Mesodermal cell (in vitro differentiated cells): ENCODE measurements at regions not wholly inside any gene's neighbourhood (a gene's known extent, or its start where the extent isn't known, plus 50 kb on each side); places are given as distances from the start of the nearest gene placed in this dataset.

ENCODE experiments used
- H3K27ac ChIP-seq: 2 replicates; pipeline ENCODE4 v1.7.0; 2013; ENCODE audit warnings: mild to moderate bottlenecking, low read depth, low read length, moderate library complexity; ENCODE audit not compliant: severe bottlenecking
- H3K36me3 ChIP-seq: 2 replicates; pipeline ENCODE4 v1.7.1; 2013; ENCODE audit warnings: mild to moderate bottlenecking, low read length, moderate library complexity; ENCODE audit not compliant: control insufficient read depth, insufficient read depth
- H3K4me1 ChIP-seq: one replicate; pipeline ENCODE4 v1.7.1; 2013; ENCODE audit warnings: mild to moderate bottlenecking, low read length; ENCODE audit not compliant: insufficient read depth, control insufficient read depth, poor library complexity, severe bottlenecking
- H3K4me3 ChIP-seq: 2 replicates; pipeline ENCODE4 v1.7.0; 2013; ENCODE audit warnings: low read length, control low read depth, mild to moderate bottlenecking; ENCODE audit not compliant: insufficient read depth, poor library complexity, severe bottlenecking; ENCODE audit errors: extremely low read depth
- H3K9me3 ChIP-seq: 2 replicates; pipeline ENCODE4 v1.7.1; 2013; ENCODE audit warnings: mild to moderate bottlenecking, low read length, moderate library complexity; ENCODE audit not compliant: control insufficient read depth
- WGBS, 2 experiments: methylation state at CpG; one replicate each; pipeline ENCODE4 v1.1.5; 2013; ENCODE audit warnings: missing lambda C conversion rate in 2 of 2; ENCODE audit not compliant: insufficient coverage in 2 of 2; 5-methylcytosine and 5-hydroxymethylcytosine counted together

GRCh38 chr2:145283131-145283530 is 763.2 kb upstream of the ZEB2 start:
- no peaks in the 10 kb centered on the region for H3K9me3 ChIP-seq
- WGBS, 2 experiments = 80 to 100% methylated on average over 1 of the region's 1 CpG
- H3K4me3 ChIP-seq = no peak overlapping the region
- H3K36me3 ChIP-seq = no peaks in the 10 kb centered on the region
- H3K27ac ChIP-seq = no peak overlapping the region
- H3K4me1 ChIP-seq = no peaks in the 10 kb centered on the region

- Histone ChIP-seq H3K9me3 (peaks cover 3% of the 10 kb centered on the region), H3K27ac (no peak overlapping the region), H3K4me1 (no peaks in the 10 kb centered on the region), H3K4me3 (no peak overlapping the region), H3K36me3 (no peaks in the 10 kb centered on the region)
These were observed 758.0 kb upstream of the ZEB2 start for GRCh38 chr2:145277922-145278321.

GRCh38 chr2:145273840-145274239 is 753.9 kb upstream of the ZEB2 start:
- Histone ChIP-seq H3K27ac (no peak overlapping the region), H3K4me3 (no peak overlapping the region), H3K9me3 (peaks cover 3% of the 10 kb centered on the region), H3K4me1 (no peaks in the 10 kb centered on the region), H3K36me3 (no peaks in the 10 kb centered on the region)
- 100% methylated on average over 1 of the region's 1 CpG; no CpG with 5 or more reads in 1 of the 2 experiments for WGBS, 2 experiments

GRCh38 chr2:145268931-145269330 is 749.0 kb upstream of the ZEB2 start:
- H3K4me1 ChIP-seq = no peaks in the 10 kb centered on the region
- 80 to 95% methylated on average over 2 to 3 of the region's 3 CpGs for WGBS, 2 experiments

GRCh38 chr2:145267451-145267850 is 747.5 kb upstream of the ZEB2 start:
- Histone ChIP-seq H3K36me3 (no peaks in the 10 kb centered on the region), H3K9me3 (no peaks in the 10 kb centered on the region), H3K4me3 (no peak overlapping the region), H3K27ac (no peak overlapping the region), H3K4me1 (no peaks in the 10 kb centered on the region)

More at GRCh38 chr2:145268931-145269330, 749.0 kb upstream of the ZEB2 start:
- no peak overlapping the region for H3K4me3 ChIP-seq
- peaks cover 3% of the 10 kb centered on the region for H3K9me3 ChIP-seq
- no peak overlapping the region for H3K27ac ChIP-seq
- no peaks in the 10 kb centered on the region for H3K36me3 ChIP-seq

GRCh38 chr2:145265244-145265643 is 745.3 kb upstream of the ZEB2 start:
- H3K27ac ChIP-seq = no peak overlapping the region
- H3K9me3 ChIP-seq = no peaks in the 10 kb centered on the region
- H3K36me3 ChIP-seq = no peaks in the 10 kb centered on the region
- no peaks in the 10 kb centered on the region for H3K4me1 ChIP-seq
- 92 to 100% methylated on average over 1 of the region's 6 CpGs for WGBS, 2 experiments
- no peak overlapping the region for H3K4me3 ChIP-seq

GRCh38 chr2:145260674-145261073 is 740.8 kb upstream of the ZEB2 start:
- WGBS, 2 experiments = 100% methylated on average over 1 of the region's 2 CpGs; no CpG with 5 or more reads in 1 of the 2 experiments
- H3K36me3 ChIP-seq = no peaks in the 10 kb centered on the region
- no peak overlapping the region for H3K27ac ChIP-seq
- H3K4me3 ChIP-seq = no peak overlapping the region
- H3K9me3 ChIP-seq = no peaks in the 10 kb centered on the region
- no peaks in the 10 kb centered on the region for H3K4me1 ChIP-seq

GRCh38 chr2:145260081-145260480 is 740.2 kb upstream of the ZEB2 start:
- no peak overlapping the region for H3K4me3 ChIP-seq
- H3K4me1 ChIP-seq = no peaks in the 10 kb centered on the region
- no peak overlapping the region for H3K27ac ChIP-seq
- H3K9me3 ChIP-seq = no peaks in the 10 kb centered on the region
- H3K36me3 ChIP-seq = no peaks in the 10 kb centered on the region

- H3K4me3 ChIP-seq = no peak overlapping the region
- 90 to 93% methylated on average over 1 of the region's 5 CpGs for WGBS, 2 experiments
- no peaks in the 10 kb centered on the region for H3K9me3 ChIP-seq
- H3K27ac ChIP-seq = no peak overlapping the region
- H3K4me1 ChIP-seq = no peaks in the 10 kb centered on the region
- no peaks in the 10 kb centered on the region for H3K36me3 ChIP-seq
These were observed 739.1 kb upstream of the ZEB2 start for GRCh38 chr2:145258903-145259579.

GRCh38 chr2:145257931-145258330 is 738.0 kb upstream of the ZEB2 start:
- Histone ChIP-seq H3K9me3 (no peaks in the 10 kb centered on the region), H3K4me1 (no peaks in the 10 kb centered on the region), H3K36me3 (no peaks in the 10 kb centered on the region), H3K27ac (no peak overlapping the region), H3K4me3 (no peak overlapping the region)

- Histone ChIP-seq H3K4me3 (no peak overlapping the region), H3K27ac (no peak overlapping the region), H3K9me3 (no peaks in the 10 kb centered on the region), H3K4me1 (no peaks in the 10 kb centered on the region), H3K36me3 (no peaks in the 10 kb centered on the region)
- WGBS, 2 experiments = no CpG with 5 or more reads among the region's 1 CpG
These were observed 736.6 kb upstream of the ZEB2 start for GRCh38 chr2:145256551-145256950.
